H9 (cell line): ENCODE measurements at regions not wholly inside any gene's neighbourhood (a gene's known extent, or its start where the extent isn't known, plus 50 kb on each side); places are given as distances from the start of the nearest gene placed in this dataset.

Source experiments
- DNase-seq: peaks from one replicate; pipeline ENCODE4 v3.0.0-alpha.2; 2017
- H2AFZ ChIP-seq: one replicate; pipeline ENCODE4 v1.6.1; 2013; ENCODE audit warnings: mild to moderate bottlenecking, low read length, control low read depth, moderate library complexity
- H2AK5ac ChIP-seq: 2 replicates; pipeline ENCODE4 v1.6.1; 2013; ENCODE audit warnings: low read length, control low read depth, mixed read lengths; ENCODE audit not compliant: insufficient read length
- H2BK120ac ChIP-seq: one replicate; pipeline ENCODE4 v1.6.1; 2013; ENCODE audit warnings: low read depth, mild to moderate bottlenecking, low read length, control low read depth, inconsistent platforms; ENCODE audit not compliant: poor library complexity, severe bottlenecking
- H2BK12ac ChIP-seq: 2 replicates; pipeline ENCODE4 v1.6.1; 2013; ENCODE audit warnings: low read length, control low read depth, mixed read lengths, low read depth; ENCODE audit not compliant: insufficient read length
- H2BK15ac ChIP-seq: 2 replicates; pipeline ENCODE4 v1.6.1; 2013; ENCODE audit warnings: low read depth, low read length, control low read depth
- H2BK20ac ChIP-seq: one replicate; pipeline ENCODE4 v1.6.1; 2013; ENCODE audit warnings: low read depth, mild to moderate bottlenecking, low read length, control low read depth, inconsistent platforms; ENCODE audit not compliant: poor library complexity, severe bottlenecking
- H2BK5ac ChIP-seq: 2 replicates; pipeline ENCODE4 v1.6.1; 2013; ENCODE audit warnings: low read length, control low read depth, mixed read lengths; ENCODE audit not compliant: insufficient read length
- H3K14ac ChIP-seq: 2 replicates; pipeline ENCODE4 v1.6.1; 2013; ENCODE audit warnings: low read length, control low read depth; ENCODE audit not compliant: insufficient read depth
- H3K18ac ChIP-seq: 2 replicates; pipeline ENCODE4 v1.6.1; 2013; ENCODE audit warnings: low read depth, mild to moderate bottlenecking, mixed read lengths, low read length, control low read depth; ENCODE audit not compliant: insufficient read length
- H3K23ac ChIP-seq: 2 replicates; pipeline ENCODE4 v1.6.1; 2013; ENCODE audit warnings: low read length, control low read depth, mixed read lengths, low read depth; ENCODE audit not compliant: insufficient read length
- H3K23me2 ChIP-seq: 2 replicates; pipeline ENCODE4 v1.6.1; 2013; ENCODE audit warnings: low read depth, mild to moderate bottlenecking, mixed read lengths, low read length, control low read depth; ENCODE audit not compliant: insufficient read length, poor library complexity, severe bottlenecking
- H3K27ac ChIP-seq: 2 replicates; pipeline ENCODE4 v1.5.1; 2013; ENCODE audit warnings: low read length, control low read depth, mixed read lengths, low read depth; ENCODE audit not compliant: insufficient read length
- H3K27me3 ChIP-seq: 2 replicates; pipeline ENCODE4 v1.6.1; 2013; ENCODE audit warnings: low read length, control low read depth, inconsistent platforms; ENCODE audit not compliant: insufficient read depth
- H3K4ac ChIP-seq: 2 replicates; pipeline ENCODE4 v1.6.1; 2013; ENCODE audit warnings: low read depth, mild to moderate bottlenecking, control low read depth, inconsistent platforms, low read length, moderate library complexity
- H3K4me1 ChIP-seq: 2 replicates; pipeline ENCODE4 v1.6.1; 2013; ENCODE audit warnings: low read length, control low read depth, inconsistent platforms; ENCODE audit not compliant: insufficient read depth
- H3K4me2 ChIP-seq: 2 replicates; pipeline ENCODE4 v1.6.1; 2013; ENCODE audit warnings: low read length, control low read depth, mixed read lengths; ENCODE audit not compliant: insufficient read length, insufficient read depth
- H3K56ac ChIP-seq: 2 replicates; pipeline ENCODE4 v1.6.1; 2013; ENCODE audit warnings: low read depth, mild to moderate bottlenecking, mixed read lengths, low read length, control low read depth; ENCODE audit not compliant: insufficient read length
- H3K79me1 ChIP-seq: 2 replicates; pipeline ENCODE4 v1.6.1; 2013; ENCODE audit warnings: low read depth, mild to moderate bottlenecking, moderate library complexity, low read length, control low read depth, inconsistent platforms; ENCODE audit not compliant: insufficient read depth, poor library complexity, severe bottlenecking
- H3K79me2 ChIP-seq: 2 replicates; pipeline ENCODE4 v1.6.1; 2013; ENCODE audit warnings: low read length, control low read depth, inconsistent platforms; ENCODE audit not compliant: insufficient read depth
- H3K9ac ChIP-seq: 2 replicates; pipeline ENCODE4 v1.6.1; 2013; ENCODE audit warnings: low read length, control low read depth, mixed read lengths; ENCODE audit not compliant: insufficient read length; ENCODE audit errors: extremely low read depth
- H3K9me3 ChIP-seq: one replicate; pipeline ENCODE4 v1.6.1; 2013; ENCODE audit warnings: low read depth, low read length, inconsistent platforms; ENCODE audit not compliant: control insufficient read depth
- H3T11ph ChIP-seq: one replicate; pipeline ENCODE4 v1.6.1; 2013; ENCODE audit warnings: mild to moderate bottlenecking, low read length, control low read depth, inconsistent platforms
- H4K20me1 ChIP-seq: one replicate; pipeline ENCODE4 v1.6.1; 2013; ENCODE audit not compliant: control insufficient read depth, insufficient read length, insufficient read depth
- H4K5ac ChIP-seq: 2 replicates; pipeline ENCODE4 v1.6.1; 2013; ENCODE audit warnings: low read depth, mild to moderate bottlenecking, mixed read lengths, low read length, control low read depth; ENCODE audit not compliant: insufficient read length
- H4K8ac ChIP-seq: replicated peaks from 2 replicates; pipeline ENCODE4 v1.6.1; 2013; ENCODE audit warnings: low read length, control low read depth, mixed read lengths, low read depth; ENCODE audit not compliant: insufficient read length
- H4K91ac ChIP-seq: 2 replicates; pipeline ENCODE4 v1.6.1; 2013; ENCODE audit warnings: low read depth, mild to moderate bottlenecking, moderate library complexity, mixed read lengths, low read length, control low read depth; ENCODE audit not compliant: insufficient read length
- H3K27ac Mint-ChIP-seq, 3 experiments: 2 replicates in 2 of 3; 3 replicates in 1 of 3; pipeline ENCODE4 v1.8.0; 2020 to 2021; ENCODE audit warnings: mixed read lengths in 3 of 3, mild to moderate bottlenecking in 1 of 3, moderate library complexity in 1 of 3
- H3K27me3 Mint-ChIP-seq: 2 replicates; pipeline ENCODE4 v1.8.0; 2021; ENCODE audit warnings: low read depth, mild to moderate bottlenecking, moderate library complexity, mixed read lengths
- H3K36me3 Mint-ChIP-seq, 3 experiments: 2 replicates in 2 of 3; 3 replicates in 1 of 3; pipeline ENCODE4 v1.8.0; 2020 to 2021; ENCODE audit warnings: low read depth in 3 of 3, mixed read lengths in 3 of 3; ENCODE audit not compliant: insufficient read depth in 1 of 3
- H3K4me1 Mint-ChIP-seq, 2 experiments: 2 replicates each; pipeline ENCODE4 v1.8.0; 2020; ENCODE audit warnings: mixed read lengths in 2 of 2
- H3K4me3 Mint-ChIP-seq, 2 experiments: 2 replicates in 1 of 2; 3 replicates in 1 of 2; pipeline ENCODE4 v1.8.0; 2020 to 2021; ENCODE audit warnings: mild to moderate bottlenecking in 2 of 2, mixed read lengths in 2 of 2, moderate library complexity in 1 of 2
- H3K9me3 Mint-ChIP-seq, 2 experiments: 2 replicates in 1 of 2; 3 replicates in 1 of 2; pipeline ENCODE4 v1.8.0; 2020; ENCODE audit warnings: mild to moderate bottlenecking in 2 of 2, mixed read lengths in 2 of 2, moderate library complexity in 1 of 2
- WGBS: extraction: QIAGEN DNeasy Blood & Tissue Kit; methylation state at CpG from one replicate; pipeline ENCODE4 v1.1.7; 2013; ENCODE audit warnings: missing lambda C conversion rate, low lambda C conversion rate, mixed read lengths; ENCODE audit not compliant: insufficient read length; ENCODE audit errors: extremely low coverage; 5-methylcytosine and 5-hydroxymethylcytosine counted together
- TF ChIP-seq, protein P1 (sequence below): fragments of 200-600 bp; sonication (generic); conservative IDR thresholded peaks from 3 replicates; pipeline ENCODE4 v1.8.0; 2021; ENCODE audit warnings: antibody characterized with exemption, mild to moderate bottlenecking

DNA sequence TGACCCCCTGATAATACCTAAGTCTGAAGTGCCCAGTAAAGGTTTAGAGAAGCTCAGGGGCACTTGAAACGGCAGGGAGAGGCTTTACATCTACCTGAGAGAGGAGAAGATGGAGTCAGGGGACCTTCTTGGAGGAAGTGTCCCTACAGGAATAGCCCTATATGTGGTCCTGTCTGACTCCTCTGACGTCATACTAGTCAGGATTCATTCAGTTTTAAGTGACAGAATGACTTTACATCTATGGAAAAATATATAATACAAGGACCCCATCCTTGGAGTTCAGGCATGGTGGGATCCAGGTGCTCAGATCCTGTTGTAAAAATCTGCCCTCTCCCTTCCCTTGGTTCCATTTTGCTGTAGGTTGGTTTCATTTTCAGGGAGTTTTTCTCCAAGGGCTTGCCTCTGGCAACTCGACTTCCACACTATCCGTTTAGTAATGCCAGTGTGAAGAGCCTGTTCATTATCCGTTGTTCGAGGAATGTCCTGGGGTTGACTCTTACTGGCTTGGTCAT lies 205.6 kb downstream of the IRF8 start:
- Histone ChIP-seq H3K14ac (no peak overlapping the region), H3K23me2 (no peaks in the 10 kb centered on the region), H3K79me1 (no peaks in the 10 kb centered on the region), H2AK5ac (no peak overlapping the region), H3T11ph (no peak overlapping the region), H4K5ac (no peak overlapping the region), H2BK5ac (no peak overlapping the region), H2BK120ac (no peak overlapping the region), H3K23ac (no peak overlapping the region), H2BK15ac (no peak overlapping the region), H3K27me3 (no peaks in the 10 kb centered on the region), H3K4me1 (no peaks in the 10 kb centered on the region), H3K9me3 (no peaks in the 10 kb centered on the region), H3K79me2 (no peaks in the 10 kb centered on the region), H4K91ac (no peak overlapping the region), H3K4me2 (no peak overlapping the region), H3K4ac (no peak overlapping the region), H2BK20ac (no peak overlapping the region), H4K20me1 (no peaks in the 10 kb centered on the region), H2AFZ (no peak overlapping the region), H4K8ac (no peak overlapping the region), H3K27ac (no peak overlapping the region), H3K9ac (no peak overlapping the region), H3K18ac (no peak overlapping the region), H3K56ac (no peak overlapping the region), H2BK12ac (no peak overlapping the region)
- H3K4me1 Mint-ChIP-seq: peaks cover 0 to 4% of the 10 kb centered on the region in 2 experiments; a peak in 1 of 4 replicates
- no peak overlapping the region for H3K27ac Mint-ChIP-seq
- WGBS: no CpG with 5 or more reads among the region's 6 CpGs
- no peaks in the 10 kb centered on the region; a peak in 1 of 7 replicates for H3K36me3 Mint-ChIP-seq
- H3K9me3 Mint-ChIP-seq: peaks cover 2 to 5% of the 10 kb centered on the region in 2 experiments; a peak in 2 of 5 replicates
- H3K4me3 Mint-ChIP-seq: no peak overlapping the region
- H3K27me3 Mint-ChIP-seq: peaks cover 4% of the 10 kb centered on the region
- DNase-seq: no peak
- TF ChIP-seq, protein P1, sequence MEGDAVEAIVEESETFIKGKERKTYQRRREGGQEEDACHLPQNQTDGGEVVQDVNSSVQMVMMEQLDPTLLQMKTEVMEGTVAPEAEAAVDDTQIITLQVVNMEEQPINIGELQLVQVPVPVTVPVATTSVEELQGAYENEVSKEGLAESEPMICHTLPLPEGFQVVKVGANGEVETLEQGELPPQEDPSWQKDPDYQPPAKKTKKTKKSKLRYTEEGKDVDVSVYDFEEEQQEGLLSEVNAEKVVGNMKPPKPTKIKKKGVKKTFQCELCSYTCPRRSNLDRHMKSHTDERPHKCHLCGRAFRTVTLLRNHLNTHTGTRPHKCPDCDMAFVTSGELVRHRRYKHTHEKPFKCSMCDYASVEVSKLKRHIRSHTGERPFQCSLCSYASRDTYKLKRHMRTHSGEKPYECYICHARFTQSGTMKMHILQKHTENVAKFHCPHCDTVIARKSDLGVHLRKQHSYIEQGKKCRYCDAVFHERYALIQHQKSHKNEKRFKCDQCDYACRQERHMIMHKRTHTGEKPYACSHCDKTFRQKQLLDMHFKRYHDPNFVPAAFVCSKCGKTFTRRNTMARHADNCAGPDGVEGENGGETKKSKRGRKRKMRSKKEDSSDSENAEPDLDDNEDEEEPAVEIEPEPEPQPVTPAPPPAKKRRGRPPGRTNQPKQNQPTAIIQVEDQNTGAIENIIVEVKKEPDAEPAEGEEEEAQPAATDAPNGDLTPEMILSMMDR: no peak
